ENCODE measurements at regions not wholly inside any gene's neighbourhood (a gene's known extent, or its start where the extent isn't known, plus 50 kb on each side); places are given as distances from the start of the nearest gene placed in this dataset.

- TF ChIP-seq POLR2AphosphoS5 (IDR thresholded peaks at IDR 0.05; ENCODE audit: insufficient read depth in 1 of 2, low read depth in 1 of 2) (no peak), CTCF (IDR thresholded peaks at IDR 0.05) (no peak), POLR2A (IDR thresholded peaks at IDR 0.05) (no peak)
Measured at GRCh38 chr7:46705386-46706255, 784.5 kb upstream of the IGFBP3 start.
